ENCODE measurements at regions not wholly inside any gene's neighbourhood (a gene's known extent, or its start where the extent isn't known, plus 50 kb on each side); places are given as distances from the start of the nearest gene placed in this dataset.

DNA sequence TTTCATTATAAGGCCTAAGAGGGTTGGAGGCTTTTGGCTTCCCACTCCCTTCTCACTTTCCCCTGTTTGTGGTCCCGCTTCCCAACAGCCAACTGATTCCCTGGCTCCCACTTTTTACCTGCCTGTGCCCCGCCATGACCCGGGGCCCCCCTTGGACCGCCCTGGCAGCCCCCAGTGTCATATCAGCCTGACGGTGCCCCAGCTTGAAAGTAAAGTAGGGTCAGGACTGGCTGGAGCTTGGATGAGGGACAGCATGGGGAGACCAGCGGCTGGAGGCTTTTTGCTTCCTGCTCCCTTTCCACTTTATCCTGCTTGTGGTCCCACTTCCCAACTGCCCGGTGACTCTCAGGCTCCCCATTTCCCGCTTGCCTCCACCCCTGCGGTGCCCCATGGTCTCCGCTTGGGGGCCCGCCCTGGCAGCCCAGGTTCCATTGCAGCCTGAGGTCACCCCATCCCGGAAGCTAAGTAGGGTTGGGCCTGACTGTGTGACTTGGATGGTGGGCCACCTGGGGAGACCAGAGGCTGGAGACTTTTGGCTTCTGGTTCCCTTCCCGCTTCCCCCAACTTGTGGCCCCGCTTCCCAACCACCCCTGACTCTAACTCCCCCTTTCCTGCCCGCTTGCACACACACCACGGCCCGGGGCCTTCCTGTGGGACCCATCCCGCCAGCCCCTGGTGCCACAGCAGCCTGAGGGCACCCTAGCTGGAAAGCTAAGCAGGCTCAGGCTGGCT lies 2274.7 kb downstream of the TP53TG3F start:
- no peak overlapping the region for H3K9ac ChIP-seq (ENCODE audit: low read length)
- H3K36me3 ChIP-seq (ENCODE audit: control insufficient read depth, insufficient read depth, low read length): no peaks in the 10 kb centered on the region
- H3K4me3 ChIP-seq (ENCODE audit: low read length): no peak overlapping the region
- H3K4me1 ChIP-seq (ENCODE audit: control insufficient read depth, insufficient read depth, low read length): no peaks in the 10 kb centered on the region
- no peak overlapping the region for H3K27ac ChIP-seq (ENCODE audit: low read depth, low read length)
- H3K27me3 ChIP-seq (ENCODE audit: control insufficient read depth, insufficient read depth, low read length): no peaks in the 10 kb centered on the region

GRCh38 chr16:35734728-35735402 lies 2275.5 kb downstream of the TP53TG3F start:
- no peaks in the 10 kb centered on the region for H3K27me3 ChIP-seq (ENCODE audit: control insufficient read depth, insufficient read depth, low read length)
- H3K36me3 ChIP-seq (ENCODE audit: control insufficient read depth, insufficient read depth, low read length): no peaks in the 10 kb centered on the region
- no peak overlapping the region for H3K4me3 ChIP-seq (ENCODE audit: low read length)
- no peaks in the 10 kb centered on the region for H3K4me1 ChIP-seq (ENCODE audit: control insufficient read depth, insufficient read depth, low read length)
- H3K9ac ChIP-seq (ENCODE audit: low read length): no peak overlapping the region
- no peak overlapping the region for H3K27ac ChIP-seq (ENCODE audit: low read depth, low read length)

- no peaks in the 10 kb centered on the region for H3K4me1 ChIP-seq (ENCODE audit: control insufficient read depth, insufficient read depth, low read length)
Measured at GRCh38 chr16:35735403-35736251, 2276.2 kb downstream of the TP53TG3F start.

GRCh38 chr16:35736546-35736945 lies 2277.1 kb downstream of the TP53TG3F start:
- Histone ChIP-seq H3K9ac (ENCODE audit: low read length) (no peak overlapping the region), H3K36me3 (ENCODE audit: control insufficient read depth, insufficient read depth, low read length) (no peaks in the 10 kb centered on the region), H3K4me1 (ENCODE audit: control insufficient read depth, insufficient read depth, low read length) (no peaks in the 10 kb centered on the region), H3K27ac (ENCODE audit: low read depth, low read length) (no peak overlapping the region), H3K4me3 (ENCODE audit: low read length) (no peak overlapping the region), H3K27me3 (ENCODE audit: control insufficient read depth, insufficient read depth, low read length) (no peaks in the 10 kb centered on the region)

More at GRCh38 chr16:35735403-35736251, 2276.2 kb downstream of the TP53TG3F start:
- no peak overlapping the region for H3K9ac ChIP-seq (ENCODE audit: low read length)
- H3K27ac ChIP-seq (ENCODE audit: low read depth, low read length): no peak overlapping the region
- no peaks in the 10 kb centered on the region for H3K36me3 ChIP-seq (ENCODE audit: control insufficient read depth, insufficient read depth, low read length)
- no peak overlapping the region for H3K4me3 ChIP-seq (ENCODE audit: low read length)
- no peaks in the 10 kb centered on the region for H3K27me3 ChIP-seq (ENCODE audit: control insufficient read depth, insufficient read depth, low read length)

- Histone ChIP-seq H3K27ac (ENCODE audit: low read depth, low read length) (no peak overlapping the region), H3K4me1 (ENCODE audit: control insufficient read depth, insufficient read depth, low read length) (no peaks in the 10 kb centered on the region), H3K27me3 (ENCODE audit: control insufficient read depth, insufficient read depth, low read length) (no peaks in the 10 kb centered on the region), H3K9ac (ENCODE audit: low read length) (no peak overlapping the region), H3K4me3 (ENCODE audit: low read length) (no peak overlapping the region), H3K36me3 (ENCODE audit: control insufficient read depth, insufficient read depth, low read length) (no peaks in the 10 kb centered on the region)
Measured at GRCh38 chr16:35737076-35737475, 2277.7 kb downstream of the TP53TG3F start.

- Histone ChIP-seq H3K27ac (ENCODE audit: low read depth, low read length) (no peak overlapping the region), H3K27me3 (ENCODE audit: control insufficient read depth, insufficient read depth, low read length) (no peaks in the 10 kb centered on the region), H3K4me3 (ENCODE audit: low read length) (no peak overlapping the region), H3K36me3 (ENCODE audit: control insufficient read depth, insufficient read depth, low read length) (no peaks in the 10 kb centered on the region), H3K4me1 (ENCODE audit: control insufficient read depth, insufficient read depth, low read length) (no peaks in the 10 kb centered on the region), H3K9ac (ENCODE audit: low read length) (no peak overlapping the region)
Measured at GRCh38 chr16:35741546-35741945, 2282.1 kb downstream of the TP53TG3F start.

DNA sequence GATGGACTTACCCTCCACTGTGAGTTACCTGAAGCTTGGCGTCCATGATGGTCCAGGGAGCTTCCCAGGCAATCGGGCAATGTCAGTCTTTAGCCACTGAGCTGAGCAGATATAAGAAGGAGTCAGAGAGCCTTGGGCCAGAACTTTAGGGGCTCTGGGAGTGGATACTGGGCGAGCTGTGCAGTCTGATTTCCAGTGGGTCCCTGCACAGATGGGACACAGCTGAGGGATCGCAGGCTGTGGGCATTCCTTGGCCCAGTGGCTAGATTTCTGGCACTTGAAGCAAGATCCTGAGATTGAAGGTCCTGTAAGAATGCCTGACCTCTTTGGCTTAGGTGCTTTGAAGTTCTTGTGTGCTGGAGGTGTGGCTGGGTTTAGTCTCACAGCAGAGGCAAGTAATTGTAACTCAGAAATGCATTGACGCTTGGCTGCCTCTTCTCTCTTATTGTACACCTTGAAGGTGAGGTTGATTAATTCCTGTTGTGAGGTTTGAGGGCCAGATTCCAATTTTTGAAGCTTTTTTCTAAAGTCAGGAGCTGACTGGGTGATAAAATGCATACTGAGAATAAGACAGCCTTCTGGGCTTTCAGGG lies 2283.8 kb downstream of the TP53TG3F start:
- Histone ChIP-seq H3K9ac (ENCODE audit: low read length) (no peak overlapping the region), H3K36me3 (ENCODE audit: control insufficient read depth, insufficient read depth, low read length) (no peaks in the 10 kb centered on the region), H3K4me3 (ENCODE audit: low read length) (no peak overlapping the region), H3K27me3 (ENCODE audit: control insufficient read depth, insufficient read depth, low read length) (no peaks in the 10 kb centered on the region), H3K27ac (ENCODE audit: low read depth, low read length) (no peak overlapping the region), H3K4me1 (ENCODE audit: control insufficient read depth, insufficient read depth, low read length) (no peaks in the 10 kb centered on the region)

- H3K4me1 ChIP-seq (ENCODE audit: control insufficient read depth, insufficient read depth, low read length): no peaks in the 10 kb centered on the region
- no peak overlapping the region for H3K27ac ChIP-seq (ENCODE audit: low read depth, low read length)
- no peak overlapping the region for H3K4me3 ChIP-seq (ENCODE audit: low read length)
- H3K27me3 ChIP-seq (ENCODE audit: control insufficient read depth, insufficient read depth, low read length): no peaks in the 10 kb centered on the region
- H3K9ac ChIP-seq (ENCODE audit: low read length): no peak overlapping the region
- no peaks in the 10 kb centered on the region for H3K36me3 ChIP-seq (ENCODE audit: control insufficient read depth, insufficient read depth, low read length)
Measured at GRCh38 chr16:35744084-35744483, 2284.7 kb downstream of the TP53TG3F start.

DNA sequence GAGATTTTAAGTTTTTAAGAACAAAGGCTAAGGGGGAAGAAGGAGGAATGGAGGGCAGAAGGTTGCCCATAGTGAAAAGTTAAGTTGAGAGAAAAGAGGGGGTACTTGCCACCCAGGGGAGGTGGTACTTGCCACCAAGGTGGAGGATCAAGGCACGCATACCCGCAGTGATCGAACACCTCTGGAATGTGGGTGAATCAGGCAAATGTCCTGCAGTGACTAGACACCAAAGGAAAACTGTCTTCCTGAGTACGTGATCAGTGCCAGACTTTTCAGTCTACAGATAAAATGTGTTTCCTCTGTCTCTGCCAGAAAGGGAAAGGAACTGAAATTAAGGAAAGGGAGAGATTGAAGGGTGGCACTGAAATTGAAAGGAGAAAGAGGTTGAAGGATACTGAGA lies 2285.3 kb downstream of the TP53TG3F start:
- no peaks in the 10 kb centered on the region for H3K27me3 ChIP-seq (ENCODE audit: control insufficient read depth, insufficient read depth, low read length)
- H3K27ac ChIP-seq (ENCODE audit: low read depth, low read length): no peak overlapping the region
- no peaks in the 10 kb centered on the region for H3K4me1 ChIP-seq (ENCODE audit: control insufficient read depth, insufficient read depth, low read length)
- H3K4me3 ChIP-seq (ENCODE audit: low read length): no peak overlapping the region
- H3K36me3 ChIP-seq (ENCODE audit: control insufficient read depth, insufficient read depth, low read length): no peaks in the 10 kb centered on the region
- H3K9ac ChIP-seq (ENCODE audit: low read length): no peak overlapping the region

- Histone ChIP-seq H3K27me3 (ENCODE audit: control insufficient read depth, insufficient read depth, low read length) (no peaks in the 10 kb centered on the region), H3K9ac (ENCODE audit: low read length) (no peak overlapping the region), H3K27ac (ENCODE audit: low read depth, low read length) (no peak overlapping the region), H3K4me1 (ENCODE audit: control insufficient read depth, insufficient read depth, low read length) (no peaks in the 10 kb centered on the region), H3K36me3 (ENCODE audit: control insufficient read depth, insufficient read depth, low read length) (no peaks in the 10 kb centered on the region), H3K4me3 (ENCODE audit: low read length) (no peak overlapping the region)
Measured at GRCh38 chr16:35745191-35745590, 2285.8 kb downstream of the TP53TG3F start.

- no peak overlapping the region for H3K4me3 ChIP-seq (ENCODE audit: low read length)
- H3K27ac ChIP-seq (ENCODE audit: low read depth, low read length): no peak overlapping the region
- H3K9ac ChIP-seq (ENCODE audit: low read length): no peak overlapping the region
- no peaks in the 10 kb centered on the region for H3K4me1 ChIP-seq (ENCODE audit: control insufficient read depth, insufficient read depth, low read length)
- no peaks in the 10 kb centered on the region for H3K27me3 ChIP-seq (ENCODE audit: control insufficient read depth, insufficient read depth, low read length)
- no peaks in the 10 kb centered on the region for H3K36me3 ChIP-seq (ENCODE audit: control insufficient read depth, insufficient read depth, low read length)
Measured at GRCh38 chr16:35745821-35746248, 2286.4 kb downstream of the TP53TG3F start.

GRCh38 chr16:35746281-35746962 lies 2287.0 kb downstream of the TP53TG3F start:
- Histone ChIP-seq H3K27me3 (ENCODE audit: control insufficient read depth, insufficient read depth, low read length) (no peaks in the 10 kb centered on the region), H3K4me3 (ENCODE audit: low read length) (no peak overlapping the region)

More at GRCh38 chr16:35746281-35746962, 2287.0 kb downstream of the TP53TG3F start:
- H3K27ac ChIP-seq (ENCODE audit: low read depth, low read length): no peak overlapping the region
- no peaks in the 10 kb centered on the region for H3K4me1 ChIP-seq (ENCODE audit: control insufficient read depth, insufficient read depth, low read length)
- no peak overlapping the region for H3K9ac ChIP-seq (ENCODE audit: low read length)
- no peaks in the 10 kb centered on the region for H3K36me3 ChIP-seq (ENCODE audit: control insufficient read depth, insufficient read depth, low read length)

Data from rectal smooth muscle tissue (tissue), 1 donor.